GM23248 (cell line): ENCODE measurements at regions not wholly inside any gene's neighbourhood (a gene's known extent, or its start where the extent isn't known, plus 50 kb on each side); places are given as distances from the start of the nearest gene placed in this dataset.

Experiments
- EZH2 ChIP-seq: fragments of 200-600 bp; sonication (generic); IDR thresholded peaks from 2 replicates; pipeline ENCODE4 v1.6.1; 2018; ENCODE audit warnings: antibody characterized with exemption, mild to moderate bottlenecking; ENCODE audit not compliant: insufficient read depth, poor library complexity, severe bottlenecking
- EZH2phosphoT487 ChIP-seq: fragments of 200-600 bp; sonication (generic); IDR thresholded peaks from 2 replicates; pipeline ENCODE4 v1.6.1; 2018; ENCODE audit warnings: antibody characterized with exemption, moderate library complexity, mild to moderate bottlenecking, low read depth; ENCODE audit not compliant: insufficient read depth

GRCh38 chr2:129619471-129619870 is 360.0 kb upstream of the RAB6C start:
- TF ChIP-seq EZH2: no peak
- TF ChIP-seq EZH2phosphoT487: no peak
